ENCODE measurements at regions not wholly inside any gene's neighbourhood (a gene's known extent, or its start where the extent isn't known, plus 50 kb on each side); places are given as distances from the start of the nearest gene placed in this dataset.

- TF ChIP-seq CTCF (IDR thresholded peaks at IDR 0.05; ENCODE audit: poor library complexity) (no peak), EZH2 (IDR thresholded peaks at IDR 0.05; ENCODE audit: borderline replicate concordance) (no peak)
Observed at GRCh38 chr13:63512095-63512494, 2096.4 kb upstream of the PCDH20 start.

All from hepatocyte (in vitro differentiated cells).